NCI-H524 treated with DMSO at 0.1 percent for 48 hours (cell line): ENCODE measurements at regions not wholly inside any gene's neighbourhood (a gene's known extent, or its start where the extent isn't known, plus 50 kb on each side); places are given as distances from the start of the nearest gene placed in this dataset.
"Not testable (repeated sequence)": the region's sequence is repeated elsewhere in the genome, so short reads cannot be mapped to it uniquely, and the experiment has no call there.

Source experiments
- DNase-seq: peaks from one replicate; lab custom pipeline; 2025; lab: John Stamatoyannopoulos, UW

DNA sequence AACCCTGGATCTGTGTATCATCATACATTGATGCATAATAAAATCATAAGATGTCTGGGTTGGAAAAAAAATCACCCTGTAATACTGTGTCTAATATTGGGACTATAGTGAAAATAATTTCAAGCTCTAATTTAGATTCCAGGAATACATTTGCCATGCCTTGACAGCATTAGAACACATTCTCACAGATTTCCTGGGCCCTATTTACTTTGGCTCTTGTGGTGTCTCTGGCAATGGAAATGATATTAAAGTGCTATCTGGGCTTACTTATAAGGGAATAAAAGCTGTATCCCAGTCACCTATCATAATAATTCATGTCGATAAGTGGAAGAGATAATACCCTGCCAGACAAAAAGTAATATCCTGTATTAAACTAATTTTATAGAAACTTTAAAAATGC, 472.0 kb downstream of the ZPLD1 start:
- no peak for DNase-seq

DNA sequence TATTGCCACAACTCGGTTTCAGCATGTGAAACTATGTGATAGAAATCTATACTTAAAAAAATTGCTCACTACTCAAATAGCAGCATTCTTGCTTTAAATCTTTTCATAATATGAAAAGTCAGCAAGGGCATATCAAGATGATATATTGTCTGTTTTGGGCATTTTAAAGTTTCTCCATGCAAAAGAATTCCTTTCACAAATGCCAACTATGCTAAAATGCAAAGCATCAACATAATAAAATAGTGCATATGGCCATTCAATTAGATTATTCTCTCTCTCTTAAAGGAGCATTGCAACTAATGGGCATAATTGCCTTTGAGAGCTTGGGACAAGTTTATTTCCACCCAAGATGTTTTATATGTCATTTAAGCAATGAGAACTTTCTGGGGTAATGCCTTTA, 475.1 kb downstream of the ZPLD1 start:
- no peak for DNase-seq

- no peak for DNase-seq
Measured at GRCh38 chr3:102916532-102916931, 481.7 kb downstream of the ZPLD1 start.

DNA sequence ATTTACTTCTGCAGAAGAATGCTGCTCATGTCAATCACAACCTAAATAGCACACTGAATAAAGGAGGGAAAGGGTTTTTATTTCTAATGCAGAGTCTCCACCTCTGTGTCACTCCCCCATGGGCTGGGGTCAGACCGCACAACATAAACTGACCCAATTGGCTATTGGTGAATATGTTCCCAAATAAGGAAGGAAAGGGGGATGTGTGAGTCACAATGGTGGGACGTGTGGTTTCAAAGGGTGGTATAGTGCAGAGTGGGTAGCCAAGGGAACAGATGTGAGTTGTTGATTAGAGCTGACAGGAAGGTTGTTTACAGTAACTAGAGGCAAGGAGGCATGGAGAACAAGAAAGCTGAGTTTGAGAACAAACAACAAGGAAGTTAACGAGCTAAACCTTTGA, 491.8 kb downstream of the ZPLD1 start:
- DNase-seq, result no peak

- DNase-seq, result no peak
Measured at GRCh38 chr3:102933377-102933776, 498.6 kb downstream of the ZPLD1 start.

- no peak for DNase-seq
Measured at GRCh38 chr3:102936511-102937045, 501.8 kb downstream of the ZPLD1 start.

DNA sequence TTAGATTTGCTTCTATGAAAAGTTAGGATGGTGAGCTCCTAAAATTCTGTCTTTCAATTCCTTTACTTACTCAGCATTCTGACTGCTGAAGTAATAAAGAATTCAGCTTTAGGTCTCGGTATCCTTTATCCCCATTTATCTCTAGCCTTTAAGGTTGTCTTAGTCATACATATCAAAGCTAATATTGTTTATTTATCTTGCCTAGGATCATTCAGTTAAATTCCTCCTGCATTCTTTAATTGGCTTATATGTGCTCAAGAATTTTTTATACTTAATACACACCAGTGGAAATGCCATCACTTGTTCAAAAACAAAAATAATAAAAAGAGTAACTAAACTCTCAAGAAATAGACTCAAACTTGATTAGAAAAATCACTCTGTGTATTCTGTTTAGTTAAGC, 507.0 kb downstream of the ZPLD1 start:
- no peak for DNase-seq

DNA sequence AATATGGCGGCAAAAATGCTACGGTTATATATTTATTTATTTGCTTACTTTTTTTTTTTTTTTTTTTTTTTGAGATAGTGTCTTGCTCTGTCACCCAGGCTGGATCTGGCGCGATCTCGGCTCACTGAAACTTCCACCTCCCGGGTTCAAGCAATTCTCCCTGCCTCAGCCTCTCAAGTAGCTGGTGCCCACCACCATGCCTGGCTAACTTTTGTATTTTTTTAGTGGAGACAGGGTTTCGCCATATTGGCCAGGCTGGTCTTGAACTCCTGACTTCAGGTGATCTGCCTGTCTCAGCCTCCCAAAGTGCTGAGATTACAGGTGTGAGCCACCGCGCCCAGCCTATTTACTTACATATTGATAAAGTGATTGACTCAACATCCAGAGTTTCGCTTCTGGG, 511.6 kb downstream of the ZPLD1 start:
- DNase-seq, result not testable (repeated sequence)

- DNase-seq, result no peak
Measured at GRCh38 chr3:102972350-102972749, 537.5 kb downstream of the ZPLD1 start.

DNA sequence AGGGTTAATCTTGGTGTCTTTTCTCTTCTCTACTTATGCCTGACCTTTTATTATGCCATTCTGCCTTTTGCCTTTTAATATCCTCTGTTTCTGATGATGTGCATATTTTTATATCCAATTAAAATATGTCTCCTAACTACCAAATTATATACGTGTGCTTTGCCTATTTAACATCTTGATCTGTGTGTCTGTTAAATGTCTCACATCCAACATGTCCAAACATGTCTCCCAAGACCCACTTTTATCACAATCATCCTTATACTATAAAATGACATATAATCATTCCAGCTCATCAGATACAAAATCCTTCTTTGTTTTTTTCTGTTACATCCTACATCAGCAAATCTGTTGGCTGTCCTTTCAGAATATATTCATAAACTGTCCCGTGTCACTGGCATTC, 539.5 kb downstream of the ZPLD1 start:
- no peak for DNase-seq

DNA sequence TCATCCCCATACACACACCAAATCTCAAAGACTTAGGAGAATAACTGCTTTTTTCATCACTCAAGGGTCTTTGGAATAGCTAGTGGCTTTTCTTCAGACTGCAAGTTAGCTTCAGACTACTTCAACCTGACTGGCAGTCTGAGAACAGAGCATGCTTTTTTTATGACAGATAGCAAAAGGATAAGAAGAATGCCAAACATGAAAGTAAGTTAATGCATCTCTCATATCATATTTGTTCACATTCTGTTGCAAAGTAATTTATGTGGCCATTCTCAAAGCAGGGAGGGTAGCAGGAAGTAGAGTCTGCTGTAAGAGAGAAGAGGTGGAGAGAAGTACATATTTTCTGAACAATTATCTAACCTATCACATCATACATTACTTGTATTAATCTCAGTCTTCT, 544.4 kb downstream of the ZPLD1 start:
- no peak for DNase-seq

DNA sequence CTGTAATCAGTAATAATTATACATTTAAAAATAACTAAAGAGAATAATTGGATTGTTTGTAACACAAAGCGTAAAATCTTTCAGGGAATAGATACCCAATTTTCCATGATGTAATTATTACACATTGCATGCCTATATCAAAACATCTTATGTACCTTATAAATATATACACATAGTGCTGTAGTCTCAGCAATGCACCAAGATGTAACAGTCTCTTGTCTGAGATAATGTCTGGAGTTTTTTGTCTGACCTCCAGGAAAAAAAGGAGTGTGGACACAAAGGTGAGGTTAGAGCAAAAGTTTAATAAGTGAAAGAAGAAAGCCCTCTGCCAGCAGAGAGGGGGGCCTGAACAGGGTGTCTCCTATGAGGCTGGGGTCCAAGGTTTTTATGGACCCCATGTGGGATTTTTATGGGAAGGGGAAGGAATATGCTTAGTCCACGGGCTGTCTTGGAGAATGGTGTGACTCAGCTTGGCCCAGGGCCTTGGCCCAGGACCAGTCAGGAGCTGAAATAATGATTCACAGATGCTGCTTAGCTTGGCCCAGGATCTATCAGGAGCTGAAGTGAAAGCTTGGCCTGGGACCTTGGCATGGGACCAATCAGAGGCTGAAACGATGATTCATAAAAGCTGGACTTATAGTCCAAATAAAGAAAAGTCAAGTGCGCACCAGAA, 545.0 kb downstream of the ZPLD1 start:
- no peak for DNase-seq

DNA sequence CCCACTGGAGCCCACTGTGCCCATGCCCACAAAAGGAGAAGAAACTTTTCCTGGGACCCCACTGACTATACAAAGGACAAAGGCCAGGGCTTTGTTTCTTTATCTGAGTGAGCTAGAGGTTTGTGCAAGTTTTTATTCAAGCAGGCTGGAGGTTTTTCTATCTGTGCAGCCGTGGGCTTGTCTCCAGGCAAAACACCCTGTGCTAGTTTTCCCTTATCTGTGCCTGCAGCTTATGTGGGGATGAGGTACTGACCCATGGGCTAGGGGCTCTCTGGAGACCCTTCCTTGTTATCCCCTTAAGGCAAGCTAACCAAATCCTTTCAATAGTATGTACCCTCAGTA, 545.5 kb downstream of the ZPLD1 start:
- no peak for DNase-seq

DNA sequence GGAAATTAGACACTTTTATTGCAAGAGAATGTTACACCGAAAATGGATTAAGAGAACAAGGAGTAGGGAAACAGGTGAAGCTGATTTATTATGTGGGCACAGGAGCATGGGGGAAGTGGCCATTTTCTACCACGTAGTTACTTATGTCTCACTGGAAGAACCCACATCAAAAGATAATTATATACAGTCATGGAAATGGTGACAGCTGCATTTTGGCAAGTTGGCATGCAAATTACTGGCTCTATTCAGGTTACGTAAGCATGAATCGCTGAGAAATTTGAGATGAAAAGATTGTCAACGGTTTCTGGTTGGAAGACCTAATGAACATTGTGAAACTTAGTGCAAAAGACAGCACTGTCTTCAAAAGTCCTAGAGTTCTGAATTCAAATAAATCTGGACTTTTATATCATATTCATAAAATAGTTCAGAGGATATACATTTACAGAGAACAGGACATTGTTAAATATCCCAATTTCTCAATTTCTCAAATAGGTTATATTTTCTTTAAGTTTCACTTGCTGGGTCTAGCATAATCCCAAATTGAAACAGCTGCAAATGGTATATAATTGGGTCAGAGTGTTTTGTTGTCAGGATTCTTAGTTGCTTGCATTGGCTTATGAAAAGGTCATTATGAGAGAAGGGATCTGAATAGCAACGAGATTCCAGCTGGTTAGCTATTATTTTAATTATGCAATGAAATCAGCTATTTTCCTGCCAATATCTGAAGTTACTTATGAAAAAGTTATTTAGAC, 567.8 kb downstream of the ZPLD1 start:
- DNase-seq, result no peak

DNA sequence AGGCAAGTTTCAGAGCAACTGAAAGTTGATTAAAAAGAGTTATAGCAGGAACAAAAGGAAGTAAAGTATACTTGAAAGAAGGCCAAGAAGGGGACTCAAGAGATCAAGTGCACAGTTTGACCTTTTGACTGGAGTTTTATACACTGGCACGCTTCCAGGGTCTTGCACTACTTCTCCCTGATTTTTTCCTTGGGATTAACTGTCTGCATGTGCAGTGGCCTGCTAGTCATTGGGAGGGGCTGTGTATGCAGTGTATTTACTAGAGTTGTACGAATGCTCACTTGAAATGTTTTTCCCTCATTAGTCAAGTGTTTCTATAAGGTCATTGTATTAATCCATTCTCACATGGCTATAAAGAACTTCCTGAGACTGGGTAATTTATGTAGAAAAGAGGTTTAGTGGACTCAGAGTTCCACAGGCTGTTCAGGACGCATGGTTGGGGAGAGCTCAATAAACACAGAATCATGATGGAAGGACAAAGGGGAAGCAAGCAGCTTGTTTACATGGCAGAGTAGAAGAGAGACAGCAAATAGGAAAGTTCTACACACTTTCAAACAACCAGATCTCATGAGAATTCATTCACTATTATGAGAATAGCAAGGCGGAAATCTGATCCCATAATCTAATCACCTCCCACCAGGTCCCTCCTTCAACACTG, 571.8 kb downstream of the ZPLD1 start:
- no peak for DNase-seq

DNA sequence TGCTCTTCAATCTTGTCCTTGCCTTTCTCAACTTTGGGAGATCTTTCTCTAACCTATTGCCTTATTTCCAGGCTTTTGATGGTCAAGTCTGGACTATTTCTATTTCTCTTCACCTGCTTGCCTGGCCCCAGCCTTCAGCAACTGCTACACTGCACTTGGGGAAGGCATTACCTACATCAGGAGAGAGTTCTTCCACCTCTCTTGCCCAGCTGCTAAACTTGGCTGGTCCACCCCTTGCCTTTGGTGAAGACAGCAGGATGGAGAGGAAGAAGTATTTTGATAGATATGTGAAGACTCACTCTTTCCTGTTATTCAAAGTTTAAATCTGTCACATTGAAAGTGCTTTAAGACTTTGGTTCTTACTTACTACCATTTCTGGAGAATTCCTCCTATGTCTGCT, 574.8 kb downstream of the ZPLD1 start:
- DNase-seq, result no peak

DNA sequence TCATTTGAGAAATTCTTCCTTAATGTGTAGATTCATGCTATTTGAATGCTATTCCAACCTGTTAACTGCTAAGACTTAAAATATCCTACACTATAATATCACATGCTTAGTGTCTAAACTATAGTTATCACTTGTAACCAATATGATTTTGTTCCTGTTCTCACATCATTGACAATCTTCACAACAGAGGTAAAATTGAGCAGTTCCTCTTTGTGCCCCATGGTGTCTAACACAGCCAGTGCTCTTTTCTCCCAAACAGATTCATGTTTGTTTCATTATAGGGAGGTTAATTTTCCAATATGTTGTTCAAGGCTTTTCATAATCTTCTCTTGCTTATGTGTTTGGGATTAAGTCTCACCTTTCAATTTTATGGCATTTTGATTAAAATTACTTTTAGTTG, 591.1 kb downstream of the ZPLD1 start:
- no peak for DNase-seq

DNA sequence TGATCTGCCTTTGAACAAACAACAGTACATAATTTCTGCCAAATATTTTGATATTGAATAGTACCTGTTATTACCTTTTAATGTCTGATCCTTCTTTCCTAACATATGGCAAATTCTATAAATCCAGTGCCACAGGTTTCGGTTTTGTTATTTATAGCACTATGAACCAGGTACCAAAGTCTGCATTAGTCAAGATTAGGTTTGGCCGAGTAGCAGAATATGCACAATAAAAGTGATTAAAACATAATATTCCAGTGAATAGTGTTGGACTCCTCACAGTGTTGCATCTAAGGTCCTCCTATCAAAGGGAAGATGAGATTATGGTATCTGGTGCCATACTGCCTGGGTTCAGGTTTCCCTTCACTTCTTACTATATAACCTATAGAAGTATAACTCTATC, 599.0 kb downstream of the ZPLD1 start:
- DNase-seq, result no peak

GRCh38 chr3:103047640-103048039, 612.8 kb downstream of the ZPLD1 start:
- no peak for DNase-seq

GRCh38 chr3:103048068-103048722, 613.4 kb downstream of the ZPLD1 start:
- DNase-seq, result no peak

DNA sequence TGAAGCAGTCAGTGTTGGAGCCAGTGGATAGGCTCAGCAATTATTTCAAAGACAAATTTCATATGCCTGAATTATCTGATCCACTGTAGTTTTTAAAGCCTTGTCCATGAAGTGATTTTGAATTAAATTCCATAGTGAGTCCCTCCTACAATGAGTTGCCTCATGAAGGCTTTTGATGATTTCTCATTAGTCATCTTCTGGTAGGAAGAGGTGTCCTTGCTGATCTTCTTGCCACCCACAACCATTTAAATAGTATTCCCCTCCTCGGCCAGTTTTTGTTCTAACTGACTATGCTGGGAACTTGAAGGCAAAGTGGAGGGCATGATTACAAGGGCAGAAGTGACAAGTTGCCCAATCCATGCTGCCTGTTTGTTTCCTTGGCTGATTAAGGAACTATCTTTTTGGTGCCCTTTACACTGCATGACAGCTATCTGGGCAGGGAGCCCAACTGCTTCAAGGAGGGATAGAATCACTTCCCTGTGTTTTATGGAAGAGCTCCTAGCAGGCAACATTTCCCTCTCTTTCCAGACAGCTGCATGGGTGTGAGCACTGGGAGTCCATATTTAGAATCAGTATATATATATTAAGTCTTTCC, 617.5 kb downstream of the ZPLD1 start:
- no peak for DNase-seq

DNA sequence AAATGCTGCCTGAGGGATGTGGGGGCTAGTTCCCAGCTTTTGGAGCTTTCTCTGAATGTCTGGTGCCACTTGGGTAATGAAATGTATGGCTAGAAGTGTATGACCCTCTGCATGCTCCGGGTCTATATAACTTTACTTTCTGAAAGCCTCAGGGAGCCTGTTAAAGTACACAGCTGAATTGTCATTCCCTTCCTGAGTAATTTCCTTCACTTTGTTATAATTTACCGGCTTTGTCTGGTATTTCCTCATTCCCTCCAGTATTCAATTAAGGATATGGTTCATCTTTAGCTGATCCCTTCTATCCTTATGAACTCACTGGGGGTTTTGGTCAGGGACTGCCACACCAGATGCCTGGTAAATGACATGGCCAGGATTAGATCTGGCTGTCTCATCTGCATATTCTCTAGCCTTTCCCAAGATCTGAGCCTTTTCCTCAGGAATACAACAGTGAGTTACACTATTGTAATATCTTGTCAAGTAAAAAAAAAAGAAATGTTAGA, 620.3 kb downstream of the ZPLD1 start:
- no peak for DNase-seq
